Upper lobe of left lung (tissue), 6 donors: ENCODE measurements at regions not wholly inside any gene's neighbourhood (a gene's known extent, or its start where the extent isn't known, plus 50 kb on each side); places are given as distances from the start of the nearest gene placed in this dataset.

Experiments used
- ATAC-seq, 2 donors: fragments of 200-7000 bp; cut with Tn5 transposase; one replicate each; pipeline ENCODE4 v1.9.1; 2022; ENCODE audit warnings: mild to moderate bottlenecking in 2 of 2, moderate library complexity in 2 of 2; ENCODE audit not compliant: low FRiP score in 2 of 2
- DNase-seq, 2 donors: peaks; one replicate each; pipeline ENCODE4 v3.0.0-alpha.2; 2019 to 2020
- H3K27ac ChIP-seq, 4 donors: fragments of 200-600 bp; sonication (generic); one replicate each; pipeline ENCODE4 v1.5.1; 2016 to 2019
- H3K27me3 ChIP-seq, 4 donors: fragments of 200-600 bp; sonication (generic); one replicate each; pipeline ENCODE4 v1.5.1; 2017 to 2019
- H3K36me3 ChIP-seq, 4 donors: fragments of 200-600 bp; sonication (generic); one replicate each; pipeline ENCODE4 v1.5.1; 2016 to 2019
- H3K4me1 ChIP-seq, 4 donors: fragments of 200-600 bp; sonication (generic); one replicate each; pipeline ENCODE4 v1.5.1; 2018 to 2019
- H3K4me3 ChIP-seq, 4 donors: fragments of 200-600 bp; sonication (generic); one replicate each; pipeline ENCODE4 v1.5.1; 2017 to 2019; ENCODE audit warnings: mild to moderate bottlenecking in 2 of 4, moderate library complexity in 1 of 4
- H3K9me3 ChIP-seq, 4 donors: fragments of 200-600 bp; sonication (generic); one replicate each; pipeline ENCODE4 v1.5.1; 2018 to 2019
- EP300 ChIP-seq, 4 donors: sonication (generic); formaldehyde crosslinking; IDR thresholded peaks; one replicate each; pipeline ENCODE4 v1.5.1; 2017; ENCODE audit warnings: antibody characterized with exemption in 4 of 4, control low read depth in 2 of 4
- POLR2A ChIP-seq, 4 donors: fragments of 450-650 bp; IDR thresholded peaks; one replicate each; pipeline ENCODE4 v1.5.1; 2016 to 2017; ENCODE audit warnings: antibody characterized with exemption in 4 of 4, mild to moderate bottlenecking in 2 of 4
- POLR2AphosphoS5 ChIP-seq, 2 donors: sonication (generic); formaldehyde crosslinking; IDR thresholded peaks; one replicate each; pipeline ENCODE4 v1.5.1; 2017; ENCODE audit warnings: antibody characterized with exemption in 2 of 2
- WGBS, 2 donors: methylation state at CpG; one replicate each; pipeline ENCODE4 v1.1.5; 2017 to 2018; 5-methylcytosine and 5-hydroxymethylcytosine counted together
- TF ChIP-seq, protein P1 (sequence below), 6 experiments: fragments of 450-650 bp in 4 of 6; fragments of 200-600 bp in 2 of 6; sonication (generic) in 2 of 6; IDR thresholded peaks; one replicate each; pipeline ENCODE4 v1.5.1; 2016 to 2019; ENCODE audit warnings: antibody characterized with exemption in 6 of 6
- donor health status: DM: no; HTN: no; CAD: no; lungs with moderate emphysema.
- donor health status: DM: no; HTN: yes; CAD: no; lungs with severe emphysema.

DNA sequence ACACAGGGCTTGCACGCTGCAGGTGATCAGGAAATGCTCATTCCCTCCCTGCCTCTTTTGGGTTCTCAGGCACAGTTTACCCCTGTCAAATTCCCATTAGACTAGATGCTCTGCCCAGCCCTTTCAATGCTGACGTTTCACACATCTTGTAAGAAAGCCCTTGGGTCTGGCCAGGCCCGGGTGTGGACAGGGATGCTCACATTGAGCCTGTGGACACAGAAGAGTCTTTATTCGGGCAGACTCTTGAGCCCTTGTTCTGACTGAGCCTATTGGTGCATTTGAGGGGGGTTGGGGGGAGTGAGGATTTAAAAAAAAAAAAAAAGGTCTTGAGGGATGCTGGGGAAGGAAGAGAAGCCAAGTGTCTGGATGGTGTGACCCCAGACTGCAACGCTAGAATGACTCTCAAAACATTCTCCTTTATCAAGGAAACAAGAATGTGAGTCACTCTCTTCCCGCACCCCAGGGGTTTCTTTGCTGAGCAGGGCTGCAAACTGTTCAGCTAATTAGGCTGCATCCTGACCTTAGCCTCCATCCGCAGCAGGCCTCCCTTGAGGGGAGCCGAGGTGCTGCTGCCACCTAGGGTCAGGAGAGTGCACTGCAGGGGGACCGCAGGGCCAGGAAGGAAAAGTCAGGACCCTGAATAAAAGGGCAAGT, 53.6 kb upstream of the TMEM72 start:
- no peaks in the 10 kb centered on the region for H3K36me3 ChIP-seq
- DNase-seq (peak in 1 of 2 donors; percentile 43), ATAC-seq (peak; percentile 61 to 83)
- no peak overlapping the region for H3K4me3 ChIP-seq
- peaks cover 0 to 8% (median 0%) of the 10 kb centered on the region in 4 donors for H3K4me1 ChIP-seq
- no peaks in the 10 kb centered on the region for H3K9me3 ChIP-seq
- H3K27me3 ChIP-seq, result no peaks in the 10 kb centered on the region
- H3K27ac ChIP-seq, result no peak overlapping the region
- 43 to 44% methylated on average over 8 to 9 of the region's 9 CpGs for whole genome bisulfite sequencing, 2 donors
- TF ChIP-seq EP300 (IDR thresholded peaks at IDR 0.05) (no peak), POLR2AphosphoS5 (IDR thresholded peaks at IDR 0.05) (no peak), POLR2A (IDR thresholded peaks at IDR 0.05) (no peak)
- TF ChIP-seq, protein P1, sequence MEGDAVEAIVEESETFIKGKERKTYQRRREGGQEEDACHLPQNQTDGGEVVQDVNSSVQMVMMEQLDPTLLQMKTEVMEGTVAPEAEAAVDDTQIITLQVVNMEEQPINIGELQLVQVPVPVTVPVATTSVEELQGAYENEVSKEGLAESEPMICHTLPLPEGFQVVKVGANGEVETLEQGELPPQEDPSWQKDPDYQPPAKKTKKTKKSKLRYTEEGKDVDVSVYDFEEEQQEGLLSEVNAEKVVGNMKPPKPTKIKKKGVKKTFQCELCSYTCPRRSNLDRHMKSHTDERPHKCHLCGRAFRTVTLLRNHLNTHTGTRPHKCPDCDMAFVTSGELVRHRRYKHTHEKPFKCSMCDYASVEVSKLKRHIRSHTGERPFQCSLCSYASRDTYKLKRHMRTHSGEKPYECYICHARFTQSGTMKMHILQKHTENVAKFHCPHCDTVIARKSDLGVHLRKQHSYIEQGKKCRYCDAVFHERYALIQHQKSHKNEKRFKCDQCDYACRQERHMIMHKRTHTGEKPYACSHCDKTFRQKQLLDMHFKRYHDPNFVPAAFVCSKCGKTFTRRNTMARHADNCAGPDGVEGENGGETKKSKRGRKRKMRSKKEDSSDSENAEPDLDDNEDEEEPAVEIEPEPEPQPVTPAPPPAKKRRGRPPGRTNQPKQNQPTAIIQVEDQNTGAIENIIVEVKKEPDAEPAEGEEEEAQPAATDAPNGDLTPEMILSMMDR (IDR thresholded peaks at IDR 0.05), result peak; percentile 75 to 96 (median 88)

DNA sequence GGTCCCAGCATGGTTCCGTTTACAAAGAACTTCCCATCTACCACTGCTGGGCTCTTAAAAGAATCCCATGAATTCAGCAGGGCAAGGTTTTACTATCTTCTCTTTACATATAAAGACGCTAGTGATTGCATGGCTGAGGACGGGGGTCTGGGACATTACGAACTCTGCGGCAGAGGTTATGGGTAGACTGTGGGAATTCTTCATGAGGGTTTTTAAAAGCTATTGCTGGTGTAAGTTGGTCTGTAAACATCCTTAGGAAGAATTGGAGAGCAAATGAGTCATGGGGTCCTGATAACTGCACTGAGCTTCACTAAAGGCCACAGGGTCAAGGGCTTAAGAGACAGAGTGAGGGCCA, 53.1 kb upstream of the TMEM72 start:
- no peak for ATAC-seq
- H3K27ac ChIP-seq, result no peak overlapping the region
- H3K4me3 ChIP-seq, result no peak overlapping the region
- 74 to 76% methylated on average over 5 of the region's 5 CpGs for WGBS, 2 donors
- no peak for TF ChIP-seq POLR2AphosphoS5 (IDR thresholded peaks at IDR 0.05)
- no peak for TF ChIP-seq POLR2A (IDR thresholded peaks at IDR 0.05)
- no peak for TF ChIP-seq EP300 (IDR thresholded peaks at IDR 0.05)
- TF ChIP-seq, protein P1 (IDR thresholded peaks at IDR 0.05), result no peak
- no peaks in the 10 kb centered on the region for H3K9me3 ChIP-seq
- H3K27me3 ChIP-seq, result no peaks in the 10 kb centered on the region
- H3K4me1 ChIP-seq, result peaks cover 0 to 8% (median 0%) of the 10 kb centered on the region in 4 donors
- no peaks in the 10 kb centered on the region for H3K36me3 ChIP-seq
- DNase-seq, result no peak

DNA sequence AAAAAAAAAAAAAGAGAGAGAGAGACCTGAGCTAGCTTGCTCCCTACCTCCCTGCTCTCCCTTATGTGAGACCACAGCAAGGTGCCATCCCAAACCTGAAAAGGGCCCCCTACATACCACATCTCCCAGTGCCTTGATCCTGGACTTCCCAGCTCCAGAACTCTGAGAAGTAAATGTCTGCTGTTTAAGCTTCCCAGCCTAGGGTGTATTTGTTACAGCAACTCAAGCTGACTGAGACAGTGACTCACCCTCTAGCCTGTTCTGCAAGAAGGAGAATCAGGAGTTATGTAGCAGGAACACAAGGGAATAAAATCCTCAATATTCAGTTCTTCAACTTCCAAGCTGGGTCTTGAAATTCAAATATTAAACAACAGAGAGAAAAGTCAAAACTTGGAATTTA, 52.1 kb upstream of the TMEM72 start:
- ATAC-seq, result no peak

DNA sequence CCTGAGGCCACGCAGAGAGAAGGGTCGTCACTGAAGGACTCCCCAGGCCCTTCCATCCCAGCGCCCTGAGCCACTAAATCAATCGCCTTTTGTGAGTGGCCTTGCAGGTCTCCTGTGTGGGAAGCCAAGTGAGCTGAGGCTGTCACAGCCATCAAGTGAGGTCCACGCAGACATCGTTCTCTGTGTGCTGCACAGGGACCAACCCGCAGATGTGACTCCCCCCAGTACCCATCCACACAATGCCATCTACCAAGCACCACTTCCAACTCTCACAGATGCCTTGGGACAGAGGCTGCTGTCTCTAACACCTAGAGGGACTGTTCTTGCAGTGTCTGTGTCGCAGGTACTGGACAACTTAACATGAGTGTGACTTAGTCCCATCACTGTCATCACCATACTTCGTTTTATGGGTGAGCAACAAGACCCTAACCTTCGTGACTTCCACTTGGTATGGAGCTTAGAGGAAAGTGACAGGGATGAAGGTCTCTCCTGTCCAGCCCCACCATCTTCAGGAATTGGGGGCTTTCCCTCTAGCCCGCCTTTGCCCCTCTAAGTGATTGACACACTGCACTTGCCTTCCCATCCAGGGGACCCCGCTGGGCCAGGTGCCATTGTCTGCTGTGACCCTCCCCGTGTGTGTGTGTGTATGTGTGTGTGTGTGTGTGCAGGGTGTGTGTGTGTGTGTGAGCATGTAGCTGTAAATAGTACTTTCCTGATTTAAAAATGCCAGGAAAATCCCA, 51.4 kb upstream of the TMEM72 start:
- Histone ChIP-seq H3K9me3 (no peaks in the 10 kb centered on the region), H3K4me1 (peaks cover 6 to 21% (median 9%) of the 10 kb centered on the region in 4 donors), H3K27ac (no peak overlapping the region), H3K36me3 (no peaks in the 10 kb centered on the region), H3K27me3 (no peaks in the 10 kb centered on the region), H3K4me3 (no peak overlapping the region)
- DNase-seq (no peak), ATAC-seq (no peak)
- WGBS, 2 donors, result 84 to 85% methylated on average over 11 to 13 of the region's 13 CpGs
- TF ChIP-seq POLR2A (IDR thresholded peaks at IDR 0.05), result no peak
- TF ChIP-seq POLR2AphosphoS5 (IDR thresholded peaks at IDR 0.05), result no peak
- TF ChIP-seq, protein P1 (IDR thresholded peaks at IDR 0.05), result no peak

More for the DNA sequence above, 52.1 kb upstream of the TMEM72 start:
- DNase-seq, result no peak
- Histone ChIP-seq H3K4me1 (peaks cover 0 to 15% (median 3%) of the 10 kb centered on the region in 4 donors), H3K27ac (no peak overlapping the region), H3K4me3 (no peak overlapping the region), H3K27me3 (no peaks in the 10 kb centered on the region), H3K36me3 (no peaks in the 10 kb centered on the region), H3K9me3 (no peaks in the 10 kb centered on the region)
- TF ChIP-seq POLR2A (IDR thresholded peaks at IDR 0.05) (no peak), POLR2AphosphoS5 (IDR thresholded peaks at IDR 0.05) (no peak), EP300 (IDR thresholded peaks at IDR 0.05) (no peak)
- TF ChIP-seq, protein P1 (IDR thresholded peaks at IDR 0.05), result no peak
